RWPE2 (cell line): ENCODE measurements at regions not wholly inside any gene's neighbourhood (a gene's known extent, or its start where the extent isn't known, plus 50 kb on each side); places are given as distances from the start of the nearest gene placed in this dataset.

Source experiments
- ATAC-seq: fragments of 200-7000 bp; cut with Tn5 transposase; 3 replicates; pipeline ENCODE4 v1.9.1; 2021; ENCODE audit warnings: low read depth
- DNase-seq: peaks from one replicate; pipeline ENCODE4 v3.0.0-alpha.2; 2020; ENCODE audit warnings: low spot score
- H3K27ac ChIP-seq: fragments of 450-650 bp; 2 replicates; pipeline ENCODE4 v1.5.1; 2017; ENCODE audit warnings: mild to moderate bottlenecking; ENCODE audit not compliant: poor library complexity, severe bottlenecking
- H3K27me3 ChIP-seq: fragments of 250-450 bp; sonication (Bioruptor Pico); 2 replicates; pipeline ENCODE4 v1.5.1; 2021; ENCODE audit warnings: mild to moderate bottlenecking, moderate library complexity; ENCODE audit not compliant: insufficient read depth, poor library complexity, severe bottlenecking
- H3K36me3 ChIP-seq: fragments of 250-450 bp; sonication (Bioruptor Pico); 2 replicates; pipeline ENCODE4 v1.5.1; 2020; ENCODE audit warnings: low read depth, mild to moderate bottlenecking, moderate library complexity
- H3K4me1 ChIP-seq: fragments of 250-450 bp; sonication (Bioruptor Pico); 2 replicates; pipeline ENCODE4 v1.5.1; 2021; ENCODE audit warnings: mild to moderate bottlenecking, moderate library complexity; ENCODE audit not compliant: insufficient read depth, poor library complexity, severe bottlenecking
- H3K4me3 ChIP-seq: fragments of 250-450 bp; sonication (Bioruptor Pico); 2 replicates; pipeline ENCODE4 v1.5.1; 2021; ENCODE audit warnings: mild to moderate bottlenecking, moderate library complexity; ENCODE audit not compliant: severe bottlenecking
- H3K9me3 ChIP-seq: fragments of 250-450 bp; sonication (Bioruptor Pico); 2 replicates; pipeline ENCODE4 v1.5.1; 2021; ENCODE audit warnings: mild to moderate bottlenecking, moderate library complexity; ENCODE audit not compliant: severe bottlenecking
- TF ChIP-seq, protein P1 (sequence below): fragments of 450-650 bp; IDR thresholded peaks from one replicate; pipeline ENCODE4 v1.5.1; 2017; ENCODE audit warnings: mild to moderate bottlenecking, moderate library complexity; ENCODE audit not compliant: poor library complexity, severe bottlenecking

DNA sequence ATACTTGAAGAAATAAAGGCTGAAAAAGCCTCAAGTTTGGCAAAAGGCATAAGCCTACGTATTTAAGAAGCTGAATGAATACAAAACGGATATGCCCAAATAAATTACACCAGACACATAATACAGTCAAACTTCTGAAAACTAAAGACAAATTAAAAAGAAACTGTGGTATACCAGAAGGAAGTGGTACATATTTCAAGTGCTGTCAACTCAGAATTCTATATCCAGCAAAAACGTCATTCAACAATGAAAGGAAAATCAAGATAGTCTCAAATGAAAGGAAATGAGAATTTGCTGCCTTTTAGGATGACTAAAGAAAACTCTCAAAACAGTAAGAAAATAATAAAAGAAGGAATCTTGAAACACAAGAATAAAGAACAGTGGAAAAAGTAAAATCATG lies 69.5 kb downstream of the POLR1D start:
- no peaks in the 10 kb centered on the region for H3K36me3 ChIP-seq
- H3K27me3 ChIP-seq: no peaks in the 10 kb centered on the region
- no peaks in the 10 kb centered on the region for H3K9me3 ChIP-seq
- H3K4me1 ChIP-seq: no peaks in the 10 kb centered on the region
- DNase-seq (no peak), ATAC-seq (no peak)
- no peak overlapping the region for H3K27ac ChIP-seq
- no peak overlapping the region for H3K4me3 ChIP-seq
- TF ChIP-seq, protein P1, sequence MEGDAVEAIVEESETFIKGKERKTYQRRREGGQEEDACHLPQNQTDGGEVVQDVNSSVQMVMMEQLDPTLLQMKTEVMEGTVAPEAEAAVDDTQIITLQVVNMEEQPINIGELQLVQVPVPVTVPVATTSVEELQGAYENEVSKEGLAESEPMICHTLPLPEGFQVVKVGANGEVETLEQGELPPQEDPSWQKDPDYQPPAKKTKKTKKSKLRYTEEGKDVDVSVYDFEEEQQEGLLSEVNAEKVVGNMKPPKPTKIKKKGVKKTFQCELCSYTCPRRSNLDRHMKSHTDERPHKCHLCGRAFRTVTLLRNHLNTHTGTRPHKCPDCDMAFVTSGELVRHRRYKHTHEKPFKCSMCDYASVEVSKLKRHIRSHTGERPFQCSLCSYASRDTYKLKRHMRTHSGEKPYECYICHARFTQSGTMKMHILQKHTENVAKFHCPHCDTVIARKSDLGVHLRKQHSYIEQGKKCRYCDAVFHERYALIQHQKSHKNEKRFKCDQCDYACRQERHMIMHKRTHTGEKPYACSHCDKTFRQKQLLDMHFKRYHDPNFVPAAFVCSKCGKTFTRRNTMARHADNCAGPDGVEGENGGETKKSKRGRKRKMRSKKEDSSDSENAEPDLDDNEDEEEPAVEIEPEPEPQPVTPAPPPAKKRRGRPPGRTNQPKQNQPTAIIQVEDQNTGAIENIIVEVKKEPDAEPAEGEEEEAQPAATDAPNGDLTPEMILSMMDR: no peak

DNA sequence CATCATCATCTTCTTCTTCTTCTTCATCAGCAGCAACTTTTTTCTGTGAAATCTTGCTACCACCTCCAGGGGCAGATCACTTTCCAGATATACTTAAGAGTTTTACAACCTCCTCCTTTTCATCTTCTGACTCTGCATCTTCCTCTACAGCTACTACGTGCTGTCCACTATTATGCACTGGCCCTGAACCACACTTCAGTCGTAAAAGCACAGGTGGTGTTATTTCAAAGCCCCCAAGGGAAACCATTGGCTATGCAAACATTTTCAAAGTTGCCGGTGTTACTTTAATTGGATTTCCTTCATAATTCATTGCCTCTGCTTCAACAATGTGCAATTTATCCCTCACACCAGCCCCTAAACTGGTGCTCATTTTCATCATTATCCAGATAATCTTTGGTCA lies 75.0 kb downstream of the POLR1D start:
- no peaks in the 10 kb centered on the region for H3K9me3 ChIP-seq
- DNase-seq: no peak
- ATAC-seq: no peak
- TF ChIP-seq, protein P1: no peak
- no peak overlapping the region for H3K27ac ChIP-seq
- no peak overlapping the region for H3K4me3 ChIP-seq
- H3K27me3 ChIP-seq: no peaks in the 10 kb centered on the region
- H3K36me3 ChIP-seq: no peaks in the 10 kb centered on the region
- no peaks in the 10 kb centered on the region for H3K4me1 ChIP-seq

- TF ChIP-seq, protein P1: no peak
- H3K9me3 ChIP-seq: no peaks in the 10 kb centered on the region
- no peak overlapping the region for H3K4me3 ChIP-seq
- H3K36me3 ChIP-seq: no peaks in the 10 kb centered on the region
- ATAC-seq (no peak), DNase-seq (no peak)
- no peaks in the 10 kb centered on the region for H3K27me3 ChIP-seq
- no peak overlapping the region for H3K27ac ChIP-seq
- H3K4me1 ChIP-seq: no peaks in the 10 kb centered on the region
Observed at GRCh38 chr13:27699952-27700351, 78.3 kb downstream of the POLR1D start.

- DNase-seq: no peak
- Histone ChIP-seq H3K4me1 (no peaks in the 10 kb centered on the region), H3K4me3 (no peak overlapping the region), H3K27me3 (no peaks in the 10 kb centered on the region), H3K9me3 (peaks cover 2% of the 10 kb centered on the region), H3K27ac (no peak overlapping the region), H3K36me3 (no peaks in the 10 kb centered on the region)
- TF ChIP-seq, protein P1: no peak
- no peak for ATAC-seq
Observed at GRCh38 chr13:27704681-27705080, 83.0 kb downstream of the POLR1D start.

GRCh38 chr13:27708325-27708724 lies 84.0 kb upstream of the GSX1 start:
- DNase-seq (no peak), ATAC-seq (no peak)
- Histone ChIP-seq H3K4me1 (no peaks in the 10 kb centered on the region), H3K9me3 (peaks cover 2% of the 10 kb centered on the region), H3K27ac (no peak overlapping the region), H3K27me3 (no peaks in the 10 kb centered on the region), H3K4me3 (no peak overlapping the region), H3K36me3 (no peaks in the 10 kb centered on the region)
- TF ChIP-seq, protein P1: no peak
